Muscle layer of colon (tissue), 2 donors: ENCODE measurements at regions not wholly inside any gene's neighbourhood (a gene's known extent, or its start where the extent isn't known, plus 50 kb on each side); places are given as distances from the start of the nearest gene placed in this dataset.
"Not testable (repeated sequence)": the region's sequence is repeated elsewhere in the genome, so short reads cannot be mapped to it uniquely, and the experiment has no call there.

Source experiments
- H3K27ac ChIP-seq: one replicate; pipeline ENCODE4 v1.7.0; 2013; ENCODE audit warnings: low read depth, mild to moderate bottlenecking, low read length, moderate library complexity
- H3K27me3 ChIP-seq, 2 donors: one replicate each; pipeline ENCODE4 v1.7.0; 2013; ENCODE audit warnings: low read length in 2 of 2, mild to moderate bottlenecking in 2 of 2; ENCODE audit not compliant: insufficient read depth in 2 of 2, control insufficient read depth in 1 of 2
- H3K36me3 ChIP-seq: one replicate; pipeline ENCODE4 v1.7.0; 2013; ENCODE audit warnings: mild to moderate bottlenecking, low read length; ENCODE audit not compliant: insufficient read depth
- H3K4me1 ChIP-seq: one replicate; pipeline ENCODE4 v1.7.0; 2013; ENCODE audit warnings: mild to moderate bottlenecking, low read length; ENCODE audit not compliant: insufficient read depth
- H3K4me3 ChIP-seq, 2 donors: one replicate each; pipeline ENCODE4 v1.7.0; 2013; ENCODE audit warnings: low read length in 2 of 2, low read depth in 1 of 2, mild to moderate bottlenecking in 1 of 2, moderate library complexity in 1 of 2
- H3K9ac ChIP-seq: one replicate; pipeline ENCODE4 v1.7.0; 2013; ENCODE audit warnings: low read length
- H3K9me3 ChIP-seq: one replicate; pipeline ENCODE4 v1.7.0; 2013; ENCODE audit warnings: mild to moderate bottlenecking, low read length
- donor health status: abdominal sarcoma.
- donor health status: Adenocarcinoma of cecum.

- not testable (repeated sequence) for H3K4me3 ChIP-seq, H3K27me3 ChIP-seq, H3K36me3 ChIP-seq, H3K27ac ChIP-seq, H3K9ac ChIP-seq, H3K9me3 ChIP-seq, H3K4me1 ChIP-seq
These were observed 57.4 kb downstream of the FTHL17 start for GRCh38 chrX:31014474-31014873.

- no peaks in the 10 kb centered on the region for H3K27me3 ChIP-seq
- no peak overlapping the region for H3K9ac ChIP-seq
- no peak overlapping the region for H3K27ac ChIP-seq
- no peaks in the 10 kb centered on the region for H3K9me3 ChIP-seq
- no peaks in the 10 kb centered on the region for H3K36me3 ChIP-seq
- no peaks in the 10 kb centered on the region for H3K4me1 ChIP-seq
- no peak overlapping the region for H3K4me3 ChIP-seq
These were observed 59.3 kb downstream of the FTHL17 start for GRCh38 chrX:31012509-31013025.

GRCh38 chrX:31007321-31007720 is 64.5 kb downstream of the FTHL17 start:
- Histone ChIP-seq H3K36me3 (no peaks in the 10 kb centered on the region), H3K9me3 (no peaks in the 10 kb centered on the region), H3K27ac (no peak overlapping the region)

GRCh38 chrX:31006027-31006426 is 65.8 kb downstream of the FTHL17 start:
- H3K36me3 ChIP-seq = no peaks in the 10 kb centered on the region
- H3K9me3 ChIP-seq = no peaks in the 10 kb centered on the region
- no peaks in the 10 kb centered on the region for H3K4me1 ChIP-seq
- H3K4me3 ChIP-seq = no peak overlapping the region
- H3K27me3 ChIP-seq = no peaks in the 10 kb centered on the region
- no peak overlapping the region for H3K27ac ChIP-seq
- H3K9ac ChIP-seq = no peak overlapping the region

More at GRCh38 chrX:31007321-31007720, 64.5 kb downstream of the FTHL17 start:
- H3K9ac ChIP-seq = no peak overlapping the region
- H3K27me3 ChIP-seq = no peaks in the 10 kb centered on the region
- no peaks in the 10 kb centered on the region for H3K4me1 ChIP-seq
- H3K4me3 ChIP-seq = no peak overlapping the region

- Histone ChIP-seq H3K9ac (no peak overlapping the region), H3K4me3 (no peak overlapping the region), H3K9me3 (no peaks in the 10 kb centered on the region), H3K27ac (no peak overlapping the region), H3K36me3 (no peaks in the 10 kb centered on the region), H3K4me1 (no peaks in the 10 kb centered on the region), H3K27me3 (no peaks in the 10 kb centered on the region)
These were observed 74.4 kb downstream of the FTHL17 start for GRCh38 chrX:30997411-30997810.

GRCh38 chrX:30995705-30996104 is 76.1 kb downstream of the FTHL17 start:
- H3K9ac ChIP-seq = no peak overlapping the region
- no peaks in the 10 kb centered on the region for H3K27me3 ChIP-seq
- no peak overlapping the region for H3K4me3 ChIP-seq
- H3K27ac ChIP-seq = no peak overlapping the region
- no peaks in the 10 kb centered on the region for H3K9me3 ChIP-seq
- H3K36me3 ChIP-seq = no peaks in the 10 kb centered on the region
- no peaks in the 10 kb centered on the region for H3K4me1 ChIP-seq

- no peaks in the 10 kb centered on the region for H3K36me3 ChIP-seq
- no peaks in the 10 kb centered on the region for H3K9me3 ChIP-seq
- H3K9ac ChIP-seq = no peak overlapping the region
- H3K4me3 ChIP-seq = no peak overlapping the region
- no peaks in the 10 kb centered on the region for H3K4me1 ChIP-seq
- H3K27me3 ChIP-seq = no peaks in the 10 kb centered on the region
- H3K27ac ChIP-seq = no peak overlapping the region
These were observed 76.7 kb downstream of the FTHL17 start for GRCh38 chrX:30995060-30995700.

GRCh38 chrX:30994018-30994417 is 77.8 kb downstream of the FTHL17 start:
- not testable (repeated sequence) for H3K27ac ChIP-seq, H3K9me3 ChIP-seq, H3K27me3 ChIP-seq, H3K4me3 ChIP-seq, H3K9ac ChIP-seq, H3K36me3 ChIP-seq, H3K4me1 ChIP-seq

- peaks cover 0 to 4% of the 10 kb centered on the region in 2 donors for H3K27me3 ChIP-seq
- no peaks in the 10 kb centered on the region for H3K4me1 ChIP-seq
- H3K27ac ChIP-seq = no peak overlapping the region
- H3K4me3 ChIP-seq = no peak overlapping the region
- no peaks in the 10 kb centered on the region for H3K36me3 ChIP-seq
- no peak overlapping the region for H3K9ac ChIP-seq
- H3K9me3 ChIP-seq = no peaks in the 10 kb centered on the region
These were observed 79.4 kb downstream of the FTHL17 start for GRCh38 chrX:30992381-30992904.

GRCh38 chrX:30990361-30990760 is 81.5 kb downstream of the FTHL17 start:
- Histone ChIP-seq H3K27me3 (peaks cover 0 to 4% of the 10 kb centered on the region in 2 donors), H3K4me1 (no peaks in the 10 kb centered on the region), H3K27ac (no peak overlapping the region), H3K4me3 (no peak overlapping the region), H3K36me3 (no peaks in the 10 kb centered on the region), H3K9ac (no peak overlapping the region), H3K9me3 (no peaks in the 10 kb centered on the region)

GRCh38 chrX:30982467-30982866 is 89.4 kb downstream of the FTHL17 start:
- H3K27ac ChIP-seq = no peak overlapping the region
- no peak overlapping the region for H3K4me3 ChIP-seq
- no peaks in the 10 kb centered on the region for H3K27me3 ChIP-seq
- H3K36me3 ChIP-seq = no peaks in the 10 kb centered on the region
- no peak overlapping the region for H3K9ac ChIP-seq
- H3K9me3 ChIP-seq = no peaks in the 10 kb centered on the region
- H3K4me1 ChIP-seq = no peaks in the 10 kb centered on the region

- Histone ChIP-seq H3K27ac (no peak overlapping the region), H3K36me3 (no peaks in the 10 kb centered on the region), H3K9ac (no peak overlapping the region), H3K9me3 (no peaks in the 10 kb centered on the region), H3K27me3 (no peaks in the 10 kb centered on the region), H3K4me1 (no peaks in the 10 kb centered on the region), H3K4me3 (no peak overlapping the region)
These were observed 89.9 kb downstream of the FTHL17 start for GRCh38 chrX:30981968-30982367.
